IMR-90 (cell line): ENCODE measurements at regions not wholly inside any gene's neighbourhood (a gene's known extent, or its start where the extent isn't known, plus 50 kb on each side); places are given as distances from the start of the nearest gene placed in this dataset.

ENCODE experiments used
- ATAC-seq: fragments of 200-7000 bp; cut with Tn5 transposase; 2 replicates; pipeline ENCODE4 v1.9.1; 2020; ENCODE audit warnings: low read depth, mild to moderate bottlenecking, moderate library complexity
- BruUV-seq: library from RNA; stranded (reverse); fragments of 400-500 nt; replicated peaks from 2 replicates; lab custom pipeline; 2021; lab: Mats Ljungman, UMichigan
- CTCF ChIA-PET: fragments of 300-600 bp; formaldehyde crosslinking; extraction: SDS; loops from one replicate; lab custom pipeline; 2021; ENCODE audit warnings: antibody characterized with exemption; lab: Yijun Ruan, JAX
- POLR2A ChIA-PET: fragments of 300-600 bp; sonication (Branson Sonifier 250); formaldehyde crosslinking; loops from one replicate; lab custom pipeline; 2022; ENCODE audit warnings: antibody characterized with exemption; ENCODE audit not compliant: unreplicated experiment; lab: Charles Lee
- DNase-seq: peaks from one replicate; pipeline ENCODE4 v3.0.0; 2013
- H2AFZ ChIP-seq: replicated peaks from 2 replicates; pipeline ENCODE3; 2013; ENCODE audit warnings: low read length, mild to moderate bottlenecking; ENCODE audit not compliant: poor library complexity
- H2AK5ac ChIP-seq: 2 replicates; pipeline ENCODE4 v1.6.1; 2013; ENCODE audit warnings: low read depth, low read length, inconsistent platforms
- H2AK9ac ChIP-seq: replicated peaks from 2 replicates; pipeline ENCODE3; 2013; ENCODE audit warnings: mild to moderate bottlenecking, low read depth, low read length, moderate library complexity; ENCODE audit not compliant: poor library complexity
- H2BK120ac ChIP-seq: 2 replicates; pipeline ENCODE4 v1.6.1; 2013; ENCODE audit warnings: low read depth, low read length, inconsistent platforms
- H2BK15ac ChIP-seq: 3 replicates; pipeline ENCODE4 v1.6.1; 2013; ENCODE audit warnings: low read depth, low read length, inconsistent platforms
- H2BK20ac ChIP-seq: 2 replicates; pipeline ENCODE4 v1.6.1; 2013; ENCODE audit warnings: low read depth, mild to moderate bottlenecking, inconsistent platforms, low read length, moderate library complexity
- H2BK5ac ChIP-seq: 2 replicates; pipeline ENCODE4 v1.6.1; 2013; ENCODE audit warnings: mild to moderate bottlenecking, low read depth, low read length, inconsistent platforms; ENCODE audit not compliant: poor library complexity, severe bottlenecking
- H3K14ac ChIP-seq: replicated peaks from 2 replicates; pipeline ENCODE4 v1.6.1; 2013; ENCODE audit warnings: low read depth, low read length, inconsistent platforms
- H3K18ac ChIP-seq: 2 replicates; pipeline ENCODE4 v1.6.1; 2013; ENCODE audit warnings: low read depth, low read length, control low read depth
- H3K23ac ChIP-seq: 2 replicates; pipeline ENCODE4 v1.6.1; 2013; ENCODE audit warnings: low read depth, low read length, inconsistent platforms
- H3K27ac ChIP-seq: 2 replicates; pipeline ENCODE4 v1.5.1; 2013; ENCODE audit warnings: mild to moderate bottlenecking, control low read depth, low read length; ENCODE audit not compliant: insufficient read depth
- H3K27me3 ChIP-seq: 2 replicates; pipeline ENCODE4 v1.6.1; 2013; ENCODE audit warnings: low read length; ENCODE audit not compliant: control insufficient read depth, insufficient read depth
- H3K36me3 ChIP-seq: 2 replicates; pipeline ENCODE4 v1.6.1; 2013; ENCODE audit warnings: low read length, mixed read lengths; ENCODE audit not compliant: control insufficient read depth, insufficient read depth
- H3K4ac ChIP-seq: 2 replicates; pipeline ENCODE4 v1.6.1; 2013; ENCODE audit warnings: low read depth, low read length, inconsistent platforms
- H3K4me1 ChIP-seq: 2 replicates; pipeline ENCODE4 v1.6.1; 2013; ENCODE audit warnings: low read length, mixed read lengths; ENCODE audit not compliant: control insufficient read depth, insufficient read depth
- H3K4me2 ChIP-seq: 2 replicates; pipeline ENCODE4 v1.6.1; 2013; ENCODE audit warnings: low read depth, mild to moderate bottlenecking, control low read depth, low read length, moderate library complexity
- H3K4me3 ChIP-seq: 2 replicates; pipeline ENCODE4 v1.5.1; 2013; ENCODE audit warnings: low read depth, mild to moderate bottlenecking, control low read depth, low read length, moderate library complexity; ENCODE audit not compliant: insufficient read depth
- H3K56ac ChIP-seq: 2 replicates; pipeline ENCODE4 v1.6.1; 2013; ENCODE audit warnings: low read length, inconsistent platforms; ENCODE audit not compliant: insufficient read depth; ENCODE audit errors: extremely low read depth
- H3K79me1 ChIP-seq, 2 experiments: 2 replicates each; pipeline ENCODE4 v1.6.1; 2013; ENCODE audit warnings: low read length in 2 of 2, inconsistent platforms in 1 of 2, low read depth in 1 of 2
- H3K9ac ChIP-seq: 2 replicates; pipeline ENCODE4 v1.6.1; 2013; ENCODE audit warnings: low read depth, low read length, control low read depth
- H3K9me1 ChIP-seq: 2 replicates; pipeline ENCODE4 v1.6.1; 2013; ENCODE audit warnings: low read length, inconsistent platforms; ENCODE audit not compliant: insufficient read depth
- H3K9me3 ChIP-seq: 2 replicates; pipeline ENCODE4 v1.6.1; 2013; ENCODE audit warnings: low read length; ENCODE audit not compliant: control insufficient read depth, insufficient read depth
- H4K20me1 ChIP-seq: 2 replicates; pipeline ENCODE4 v1.6.1; 2013; ENCODE audit warnings: low read length, inconsistent platforms; ENCODE audit not compliant: insufficient read depth
- H4K5ac ChIP-seq: 2 replicates; pipeline ENCODE4 v1.6.1; 2013; ENCODE audit warnings: mild to moderate bottlenecking, low read depth, low read length, control low read depth
- H4K8ac ChIP-seq, 2 experiments: 2 replicates each; pipeline ENCODE4 v1.6.1; 2013; ENCODE audit warnings: low read depth in 2 of 2, low read length in 2 of 2, control low read depth in 1 of 2, inconsistent platforms in 1 of 2
- H4K91ac ChIP-seq: 2 replicates; pipeline ENCODE4 v1.6.1; 2013; ENCODE audit warnings: low read depth, low read length, inconsistent platforms; ENCODE audit not compliant: insufficient read depth
- CEBPB ChIP-seq: IDR thresholded peaks from 2 replicates; pipeline ENCODE4 v1.6.1; 2012; ENCODE audit warnings: low read depth, low read length, improper control_type of control experiment
- MXI1 ChIP-seq: IDR thresholded peaks from 2 replicates; pipeline ENCODE4 v1.6.1; 2012; ENCODE audit warnings: low read depth, mild to moderate bottlenecking, low read length, moderate library complexity, borderline replicate concordance
- POLR2A ChIP-seq: IDR thresholded peaks from 2 replicates; pipeline ENCODE4 v1.6.1; 2012; ENCODE audit warnings: mild to moderate bottlenecking, low read depth, low read length
- RFX5 ChIP-seq: IDR thresholded peaks from 2 replicates; pipeline ENCODE4 v1.8.0; 2012; ENCODE audit warnings: low read depth, mild to moderate bottlenecking, low read length, moderate library complexity
- SMC3 ChIP-seq: fragments of 150-350 bp; IDR thresholded peaks from 2 replicates; pipeline ENCODE4 v1.6.1; 2016; ENCODE audit warnings: low read depth, mild to moderate bottlenecking, antibody characterized with exemption, low read length, moderate library complexity
- WGBS, 2 experiments: methylation state at CpG; one replicate each; pipeline versions ENCODE4 v1.1.5 to v1.1.7; 2013; ENCODE audit warnings: missing lambda C conversion rate in 2 of 2; ENCODE audit not compliant: insufficient read length in 1 of 2; ENCODE audit errors: extremely low coverage in 2 of 2; 5-methylcytosine and 5-hydroxymethylcytosine counted together
- dilution Hi-C: fragments of 300-500 bp; cut with HindIII; formaldehyde crosslinking; loops from one replicate; pipeline ENCODE4 v1.14.3; 2018; ENCODE audit warnings: low sequenced_read_pairs; ENCODE audit not compliant: unreplicated experiment
- in situ Hi-C: fragments of 300-500 bp; cut with MboI; formaldehyde crosslinking; loops from 3 replicates; pipeline ENCODE4 v1.14.3; 2019; ENCODE audit warnings: low sequenced_read_pairs, inconsistent platforms, mixed read lengths
- intact Hi-C: fragments of 100-400 bp; cut with micrococcal nuclease; formaldehyde crosslinking; loops from 2 replicates; pipeline ENCODE4 v1.10.0; 2022

GRCh38 chr18:77919923-77920322 is 670.3 kb downstream of the GALR1 start:
- no peak for DNase-seq
- Histone ChIP-seq H2AFZ (no peak overlapping the region), H2BK20ac (no peak overlapping the region), H3K18ac (no peak overlapping the region), H3K27me3 (no peaks in the 10 kb centered on the region), H3K23ac (no peak overlapping the region), H3K4me3 (no peak overlapping the region), H3K9me3 (peaks cover 25% of the 10 kb centered on the region), H4K91ac (no peak overlapping the region), H2BK120ac (no peak overlapping the region), H2AK9ac (no peak overlapping the region), H3K9me1 (no peaks in the 10 kb centered on the region), H3K4me2 (no peak overlapping the region), H3K36me3 (no peaks in the 10 kb centered on the region), H3K4ac (no peak overlapping the region), H3K27ac (no peak overlapping the region), H3K14ac (no peak overlapping the region), H3K56ac (no peak overlapping the region), H4K20me1 (no peaks in the 10 kb centered on the region), H2AK5ac (no peak overlapping the region), H2BK5ac (no peak overlapping the region), H3K9ac (no peak overlapping the region), H2BK15ac (no peak overlapping the region), H4K8ac (no peak overlapping the region), H3K79me1 (no peaks in the 10 kb centered on the region), H4K5ac (no peak overlapping the region), H3K4me1 (no peaks in the 10 kb centered on the region)
- no TSS peak for BruUV-seq
- POLR2A ChIA-PET, result no interaction called here
- WGBS, 2 experiments, result no CpG with 5 or more reads among the region's 4 CpGs
- dilution Hi-C loops (no loop called here), intact Hi-C loops (no loop called here), in situ Hi-C loops (no loop called here)
- CTCF ChIA-PET, result no interaction called here
- no peak for ATAC-seq
- TF ChIP-seq CEBPB, result no peak
- TF ChIP-seq RFX5, result no peak
- TF ChIP-seq MXI1, result no peak
- no peak for TF ChIP-seq POLR2A
- no peak for TF ChIP-seq SMC3
